Caco-2 (cell line): ENCODE measurements at regions not wholly inside any gene's neighbourhood (a gene's known extent, or its start where the extent isn't known, plus 50 kb on each side); places are given as distances from the start of the nearest gene placed in this dataset.

ENCODE experiments used
- BruUV-seq: library from RNA; stranded (reverse); fragments of 400-500 nt; replicated peaks from 2 replicates; lab custom pipeline; 2021; lab: Mats Ljungman, UMichigan
- CTCF ChIA-PET: fragments of 300-600 bp; sonication (Branson Sonifier 250); formaldehyde crosslinking; loops from one replicate; lab custom pipeline; 2022; ENCODE audit warnings: antibody characterized with exemption; lab: Charles Lee
- POLR2A ChIA-PET: fragments of 300-600 bp; sonication (Branson Sonifier 250); formaldehyde crosslinking; loops from one replicate; lab custom pipeline; 2022; ENCODE audit warnings: antibody characterized with exemption; lab: Charles Lee
- DNase-seq, 2 experiments: peaks; one replicate each; pipeline versions ENCODE4 v3.0.0 to v3.0.0-alpha.2; 2020 to 2022
- H3K27me3 ChIP-seq: replicated peaks from 2 replicates; pipeline ENCODE4 v1.6.0; 2011; ENCODE audit warnings: low read length; ENCODE audit not compliant: control insufficient read depth, insufficient read depth
- H3K36me3 ChIP-seq: 2 replicates; pipeline ENCODE4 v1.5.1; 2011; ENCODE audit warnings: low read length; ENCODE audit not compliant: control insufficient read depth, insufficient read depth
- H3K4me1 ChIP-seq: fragments of 250-450 bp; sonication (Bioruptor Pico); 2 replicates; pipeline ENCODE4 v1.5.1; 2020; ENCODE audit warnings: mild to moderate bottlenecking
- H3K4me3 ChIP-seq: 2 replicates; pipeline ENCODE4 v1.5.1; 2011; ENCODE audit warnings: low read depth, mild to moderate bottlenecking, control low read depth, low read length
- H3K9me3 ChIP-seq: fragments of 250-450 bp; sonication (Bioruptor Pico); 2 replicates; pipeline ENCODE4 v1.5.1; 2020; ENCODE audit warnings: mild to moderate bottlenecking, moderate library complexity
- H3K27ac Mint-ChIP-seq: one replicate; pipeline ENCODE4 v1.8.0; 2022; ENCODE audit warnings: mixed read lengths; ENCODE audit not compliant: unreplicated experiment
- H3K27me3 Mint-ChIP-seq: one replicate; pipeline ENCODE4 v1.8.0; 2022; ENCODE audit warnings: mixed read lengths; ENCODE audit not compliant: insufficient read depth, unreplicated experiment
- H3K36me3 Mint-ChIP-seq: one replicate; pipeline ENCODE4 v1.8.0; 2022; ENCODE audit warnings: mild to moderate bottlenecking, mixed read lengths; ENCODE audit not compliant: insufficient read depth, unreplicated experiment
- H3K4me1 Mint-ChIP-seq: one replicate; pipeline ENCODE4 v1.8.0; 2022; ENCODE audit warnings: low read depth, mixed read lengths; ENCODE audit not compliant: unreplicated experiment
- H3K4me3 Mint-ChIP-seq: one replicate; pipeline ENCODE4 v1.8.0; 2022; ENCODE audit warnings: mild to moderate bottlenecking, moderate library complexity, mixed read lengths; ENCODE audit not compliant: unreplicated experiment
- H3K9me3 Mint-ChIP-seq: one replicate; pipeline ENCODE4 v1.8.0; 2022; ENCODE audit warnings: mixed read lengths; ENCODE audit not compliant: unreplicated experiment
- CTCF ChIP-seq, 2 experiments: fragments of 200-600 bp in 1 of 2; IDR thresholded peaks; 1 replicate in 1 of 2; 2 replicates in 1 of 2; pipeline versions ENCODE4 v1.5.1 to v1.8.0; 2011 to 2022; ENCODE audit warnings: antibody characterized with exemption in 1 of 2, control low read depth in 1 of 2, inconsistent platforms in 1 of 2, low read depth in 1 of 2, low read length in 1 of 2, mild to moderate bottlenecking in 1 of 2, moderate library complexity in 1 of 2; ENCODE audit not compliant: insufficient read depth in 1 of 2, severe bottlenecking in 1 of 2, unreplicated experiment in 1 of 2
- intact Hi-C: fragments of 100-400 bp; cut with micrococcal nuclease; formaldehyde crosslinking; loops from one replicate; pipeline ENCODE4 v1.10.0; 2022; ENCODE audit not compliant: unreplicated experiment

DNA sequence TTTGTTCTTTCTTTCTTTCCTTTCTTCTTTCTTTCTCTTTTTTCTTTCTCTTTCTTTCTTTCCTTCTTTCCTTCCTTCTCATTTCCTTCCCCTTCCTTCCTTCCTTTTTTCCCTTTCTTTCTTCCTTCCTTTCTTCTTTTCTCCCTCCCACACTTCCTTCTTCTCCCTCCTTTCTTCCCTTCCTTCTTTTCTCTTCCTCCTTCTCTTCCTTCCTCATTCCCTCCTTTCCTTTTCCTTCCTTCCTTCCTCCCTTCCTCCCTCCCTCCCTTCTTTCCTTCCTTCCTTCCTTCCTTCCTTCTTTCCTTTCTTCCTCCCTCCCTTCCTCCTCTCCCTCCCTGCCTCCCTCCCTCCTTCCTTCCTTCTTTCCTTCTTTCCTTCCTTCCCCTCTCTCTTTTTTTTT lies 755.7 kb upstream of the GRM7 start:
- no TSS peak for BruUV-seq
- no peaks in the 10 kb centered on the region for H3K4me1 Mint-ChIP-seq
- no peaks in the 10 kb centered on the region for H3K27me3 ChIP-seq
- H3K36me3 Mint-ChIP-seq = no peaks in the 10 kb centered on the region
- no peak overlapping the region for H3K4me3 ChIP-seq
- ChIA-PET POLR2A (no interaction called here), CTCF (no interaction called here)
- H3K27me3 Mint-ChIP-seq = no peaks in the 10 kb centered on the region
- no peak overlapping the region for H3K27ac Mint-ChIP-seq
- no peaks in the 10 kb centered on the region for H3K9me3 ChIP-seq
- peaks cover 11% of the 10 kb centered on the region for H3K9me3 Mint-ChIP-seq
- DNase-seq = no peak
- TF ChIP-seq CTCF (IDR thresholded peaks at IDR 0.05; ENCODE audit: insufficient read depth in 1 of 2, low read depth in 1 of 2, low read length in 1 of 2, severe bottlenecking in 1 of 2, unreplicated experiment in 1 of 2) = no peak
- H3K4me3 Mint-ChIP-seq = no peak overlapping the region
- H3K4me1 ChIP-seq = no peaks in the 10 kb centered on the region
- intact Hi-C loops = no loop called here
- no peaks in the 10 kb centered on the region for H3K36me3 ChIP-seq

GRCh38 chr3:6108957-6109356 lies 752.0 kb upstream of the GRM7 start:
- POLR2A ChIA-PET = no interaction called here
- Histone ChIP-seq H3K36me3 (no peaks in the 10 kb centered on the region), H3K4me3 (no peak overlapping the region), H3K27me3 (no peaks in the 10 kb centered on the region), H3K9me3 (no peaks in the 10 kb centered on the region), H3K4me1 (no peaks in the 10 kb centered on the region)
- BruUV-seq = no TSS peak
- CTCF ChIA-PET = interaction anchor here (0.7 kb wide), 1 partner anchor 313 kb away, joined by 3 read pairs; no protein-coding TSS in a partner anchor
- Mint-ChIP-seq H3K27me3 (no peaks in the 10 kb centered on the region), H3K27ac (no peak overlapping the region), H3K4me3 (no peak overlapping the region), H3K9me3 (peaks cover 11% of the 10 kb centered on the region), H3K4me1 (no peaks in the 10 kb centered on the region), H3K36me3 (no peaks in the 10 kb centered on the region)
- TF ChIP-seq CTCF (IDR thresholded peaks at IDR 0.05; ENCODE audit: insufficient read depth in 1 of 2, low read depth in 1 of 2, low read length in 1 of 2, severe bottlenecking in 1 of 2, unreplicated experiment in 1 of 2) = no peak
- no peak for DNase-seq
- intact Hi-C loops = no loop called here

DNA sequence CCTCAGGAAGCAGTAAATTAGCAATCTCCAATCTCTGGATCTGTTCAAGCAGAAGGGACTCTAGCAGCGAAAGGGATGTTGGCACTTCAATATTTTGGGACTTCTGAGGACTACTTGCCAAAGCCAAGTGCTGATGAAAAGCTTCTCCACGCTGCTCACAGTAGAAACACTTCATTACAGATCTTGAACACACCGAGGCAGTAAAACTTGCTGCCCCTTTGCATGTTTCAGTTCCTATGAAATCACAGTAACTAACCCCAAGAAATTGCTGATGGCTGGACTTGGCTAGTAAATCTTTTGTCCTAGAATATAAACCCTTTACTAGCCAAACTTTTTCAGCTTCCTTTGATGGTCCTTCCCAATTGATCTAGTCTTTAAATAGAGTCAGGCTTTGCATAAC lies 750.5 kb upstream of the GRM7 start:
- no peak overlapping the region for H3K27ac Mint-ChIP-seq
- no peaks in the 10 kb centered on the region for H3K27me3 Mint-ChIP-seq
- H3K9me3 Mint-ChIP-seq = peaks cover 2% of the 10 kb centered on the region
- POLR2A ChIA-PET = no interaction called here
- no peak overlapping the region for H3K4me3 ChIP-seq
- CTCF ChIA-PET = no interaction called here
- no TSS peak for BruUV-seq
- no peaks in the 10 kb centered on the region for H3K9me3 ChIP-seq
- H3K36me3 ChIP-seq = no peaks in the 10 kb centered on the region
- H3K4me1 ChIP-seq = no peaks in the 10 kb centered on the region
- H3K27me3 ChIP-seq = no peaks in the 10 kb centered on the region
- DNase-seq = no peak
- TF ChIP-seq CTCF (IDR thresholded peaks at IDR 0.05; ENCODE audit: insufficient read depth in 1 of 2, low read depth in 1 of 2, low read length in 1 of 2, severe bottlenecking in 1 of 2, unreplicated experiment in 1 of 2) = no peak
- H3K4me1 Mint-ChIP-seq = no peaks in the 10 kb centered on the region
- intact Hi-C loops = no loop called here
- H3K4me3 Mint-ChIP-seq = no peak overlapping the region
- H3K36me3 Mint-ChIP-seq = no peaks in the 10 kb centered on the region
